ENCODE measurements at regions not wholly inside any gene's neighbourhood (a gene's known extent, or its start where the extent isn't known, plus 50 kb on each side); places are given as distances from the start of the nearest gene placed in this dataset.

GRCh38 chr4:65120287-65120686, 550.0 kb downstream of the EPHA5 start:
- TF ChIP-seq, protein P1, sequence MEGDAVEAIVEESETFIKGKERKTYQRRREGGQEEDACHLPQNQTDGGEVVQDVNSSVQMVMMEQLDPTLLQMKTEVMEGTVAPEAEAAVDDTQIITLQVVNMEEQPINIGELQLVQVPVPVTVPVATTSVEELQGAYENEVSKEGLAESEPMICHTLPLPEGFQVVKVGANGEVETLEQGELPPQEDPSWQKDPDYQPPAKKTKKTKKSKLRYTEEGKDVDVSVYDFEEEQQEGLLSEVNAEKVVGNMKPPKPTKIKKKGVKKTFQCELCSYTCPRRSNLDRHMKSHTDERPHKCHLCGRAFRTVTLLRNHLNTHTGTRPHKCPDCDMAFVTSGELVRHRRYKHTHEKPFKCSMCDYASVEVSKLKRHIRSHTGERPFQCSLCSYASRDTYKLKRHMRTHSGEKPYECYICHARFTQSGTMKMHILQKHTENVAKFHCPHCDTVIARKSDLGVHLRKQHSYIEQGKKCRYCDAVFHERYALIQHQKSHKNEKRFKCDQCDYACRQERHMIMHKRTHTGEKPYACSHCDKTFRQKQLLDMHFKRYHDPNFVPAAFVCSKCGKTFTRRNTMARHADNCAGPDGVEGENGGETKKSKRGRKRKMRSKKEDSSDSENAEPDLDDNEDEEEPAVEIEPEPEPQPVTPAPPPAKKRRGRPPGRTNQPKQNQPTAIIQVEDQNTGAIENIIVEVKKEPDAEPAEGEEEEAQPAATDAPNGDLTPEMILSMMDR (IDR thresholded peaks at IDR 0.05 in 2 of 3, conservative IDR thresholded peaks at IDR 0.05 in 1 of 3; ENCODE audit: borderline replicate concordance in 1 of 3, insufficient read depth in 1 of 3, low read depth in 2 of 3, low read length in 2 of 3) = no peak
- no peak for TF ChIP-seq POLR2A (IDR thresholded peaks at IDR 0.05; ENCODE audit: borderline replicate concordance, extremely low read depth, insufficient read depth, insufficient read length)
- no peak for TF ChIP-seq YY1 (IDR thresholded peaks at IDR 0.05; ENCODE audit: extremely low read depth, insufficient replicate concordance, low read depth, low read length)
- TF ChIP-seq MAX (IDR thresholded peaks at IDR 0.05) = no peak
- TF ChIP-seq EZH2 (IDR thresholded peaks at IDR 0.05) = no peak
- no peak for TF ChIP-seq ATF3 (IDR thresholded peaks at IDR 0.05)
- TF ChIP-seq POLR2AphosphoS5 (IDR thresholded peaks at IDR 0.05; ENCODE audit: low read depth, low read length) = no peak
- TF ChIP-seq SP1 (IDR thresholded peaks at IDR 0.05; ENCODE audit: low read depth) = no peak
- TF ChIP-seq RAD21 (IDR thresholded peaks at IDR 0.05; ENCODE audit: low read depth) = no peak

Measured in HCT116 (cell line).